Neural progenitor cell (in vitro differentiated cells): ENCODE measurements at regions not wholly inside any gene's neighbourhood (a gene's known extent, or its start where the extent isn't known, plus 50 kb on each side); places are given as distances from the start of the nearest gene placed in this dataset.

Experiments used
- EZH2 ChIP-seq: fragments of 200-600 bp; sonication (generic); IDR thresholded peaks from 2 replicates; pipeline ENCODE4 v1.6.1; 2017; ENCODE audit warnings: antibody characterized with exemption, mild to moderate bottlenecking, moderate library complexity
- EZH2phosphoT487 ChIP-seq: fragments of 200-600 bp; sonication (generic); IDR thresholded peaks from 2 replicates; pipeline ENCODE4 v1.6.1; 2017; ENCODE audit warnings: antibody characterized with exemption
- TF ChIP-seq, protein P1 (sequence below): fragments of 200-600 bp; sonication (generic); IDR thresholded peaks from 2 replicates; pipeline ENCODE4 v1.5.1; 2017; ENCODE audit warnings: antibody characterized with exemption, mild to moderate bottlenecking

DNA sequence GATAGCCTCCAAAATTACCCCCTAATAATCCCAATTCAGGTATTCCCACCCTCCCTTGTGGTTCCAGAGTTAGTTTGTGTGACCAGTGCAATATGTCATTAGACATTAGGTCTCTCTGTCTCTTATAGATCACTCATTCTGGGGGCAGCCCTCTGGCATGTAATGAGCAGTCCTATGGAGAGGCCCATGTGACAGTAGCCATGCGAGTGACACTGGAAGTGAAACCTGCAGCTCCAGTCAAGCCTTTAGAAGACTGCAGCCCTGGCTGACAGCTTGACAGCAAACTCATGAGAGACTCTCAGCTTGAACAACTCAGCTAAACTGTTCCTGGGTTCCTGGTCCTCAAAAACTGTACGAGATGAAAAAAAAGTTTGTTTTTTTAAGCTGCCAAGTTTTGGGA, 54.0 kb upstream of the HSPB3 start:
- TF ChIP-seq, protein P1, sequence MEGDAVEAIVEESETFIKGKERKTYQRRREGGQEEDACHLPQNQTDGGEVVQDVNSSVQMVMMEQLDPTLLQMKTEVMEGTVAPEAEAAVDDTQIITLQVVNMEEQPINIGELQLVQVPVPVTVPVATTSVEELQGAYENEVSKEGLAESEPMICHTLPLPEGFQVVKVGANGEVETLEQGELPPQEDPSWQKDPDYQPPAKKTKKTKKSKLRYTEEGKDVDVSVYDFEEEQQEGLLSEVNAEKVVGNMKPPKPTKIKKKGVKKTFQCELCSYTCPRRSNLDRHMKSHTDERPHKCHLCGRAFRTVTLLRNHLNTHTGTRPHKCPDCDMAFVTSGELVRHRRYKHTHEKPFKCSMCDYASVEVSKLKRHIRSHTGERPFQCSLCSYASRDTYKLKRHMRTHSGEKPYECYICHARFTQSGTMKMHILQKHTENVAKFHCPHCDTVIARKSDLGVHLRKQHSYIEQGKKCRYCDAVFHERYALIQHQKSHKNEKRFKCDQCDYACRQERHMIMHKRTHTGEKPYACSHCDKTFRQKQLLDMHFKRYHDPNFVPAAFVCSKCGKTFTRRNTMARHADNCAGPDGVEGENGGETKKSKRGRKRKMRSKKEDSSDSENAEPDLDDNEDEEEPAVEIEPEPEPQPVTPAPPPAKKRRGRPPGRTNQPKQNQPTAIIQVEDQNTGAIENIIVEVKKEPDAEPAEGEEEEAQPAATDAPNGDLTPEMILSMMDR = no peak
- TF ChIP-seq EZH2 = no peak
- TF ChIP-seq EZH2phosphoT487 = no peak
